Limb (tissue), 2 donors: ENCODE measurements at regions not wholly inside any gene's neighbourhood (a gene's known extent, or its start where the extent isn't known, plus 50 kb on each side); places are given as distances from the start of the nearest gene placed in this dataset.
A peak's percentile ranks its signal among the peaks of the same experiment; 100 is the strongest.

Experiments used
- DNase-seq, 2 donors: peaks; one replicate each; pipeline ENCODE4 v3.0.0-alpha.2; 2016; ENCODE audit errors: extremely low spot score in 2 of 2

DNA sequence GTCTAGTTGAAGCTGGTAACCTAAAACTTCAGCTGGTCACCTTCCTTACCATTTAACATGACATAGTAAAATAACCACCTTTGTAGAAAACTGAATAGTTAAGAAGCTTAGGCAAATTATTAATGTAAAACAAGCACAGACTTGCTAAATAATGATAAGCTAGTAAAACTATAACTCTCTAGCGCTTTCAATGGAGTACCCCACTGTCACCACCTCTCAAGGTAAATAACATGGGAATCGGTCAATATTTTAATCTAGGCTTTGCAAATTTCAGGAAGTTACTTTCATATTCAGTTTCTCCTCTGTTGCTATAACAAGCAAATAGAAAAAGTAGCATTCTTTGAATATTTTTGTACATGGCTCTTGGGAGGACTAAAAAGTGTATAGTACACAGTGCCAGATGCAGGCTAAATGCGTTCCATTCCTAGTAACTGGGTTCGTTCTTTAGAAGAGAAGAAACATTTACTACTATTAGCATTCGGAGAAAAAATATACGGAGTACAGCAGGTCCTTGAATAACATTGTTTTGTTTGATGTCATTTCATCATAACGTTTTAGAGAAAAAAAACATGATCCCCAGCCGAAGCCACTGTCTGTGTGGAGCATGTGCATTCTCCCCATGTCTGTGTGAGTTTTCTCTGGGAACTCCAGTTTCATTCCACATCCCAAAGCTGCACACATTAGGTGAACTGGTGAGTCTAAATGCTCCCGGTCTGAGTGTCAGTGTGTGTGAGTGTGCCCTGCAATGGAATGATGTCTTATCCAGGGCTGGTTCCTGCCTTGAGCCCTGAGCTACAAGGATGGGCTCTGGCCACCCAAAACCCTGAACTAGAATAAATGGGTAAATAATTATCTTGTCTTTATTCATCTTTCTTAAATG is 52.5 kb downstream of the EPRS1 start:
- no peak for DNase-seq

DNA sequence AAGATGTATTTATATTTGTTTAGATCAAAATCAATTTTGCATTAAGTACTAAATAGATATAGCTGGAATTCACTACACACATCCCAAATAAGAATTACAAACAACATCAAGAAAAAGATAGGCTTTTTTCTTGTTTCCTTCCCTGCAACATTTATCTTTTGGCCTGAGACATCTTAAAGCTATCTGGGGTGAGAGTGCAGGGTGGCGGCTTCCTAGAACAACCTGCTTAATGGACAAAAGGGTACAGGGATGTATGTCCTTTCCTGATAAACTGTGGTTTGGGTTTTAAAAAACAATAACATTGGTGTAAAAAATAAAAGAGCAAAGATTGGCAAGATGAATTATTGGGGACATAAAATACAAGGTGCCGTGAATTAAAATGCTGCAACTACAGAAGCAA is 54.4 kb downstream of the EPRS1 start:
- DNase-seq = no peak

DNA sequence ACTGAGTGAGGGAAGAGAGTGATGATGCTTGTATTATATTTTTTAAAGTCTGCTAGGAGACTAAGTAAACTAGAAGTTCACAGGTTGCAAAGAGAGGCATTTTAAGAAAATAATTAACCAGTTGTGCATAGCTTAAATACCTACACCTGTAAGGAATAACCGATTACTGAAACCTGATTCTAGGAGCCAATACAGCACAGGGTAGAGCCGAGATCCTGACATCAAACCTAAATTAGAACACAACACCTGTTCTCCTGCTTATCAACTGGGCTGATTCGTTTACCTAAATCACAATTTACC is 54.8 kb downstream of the EPRS1 start:
- DNase-seq = no peak

DNA sequence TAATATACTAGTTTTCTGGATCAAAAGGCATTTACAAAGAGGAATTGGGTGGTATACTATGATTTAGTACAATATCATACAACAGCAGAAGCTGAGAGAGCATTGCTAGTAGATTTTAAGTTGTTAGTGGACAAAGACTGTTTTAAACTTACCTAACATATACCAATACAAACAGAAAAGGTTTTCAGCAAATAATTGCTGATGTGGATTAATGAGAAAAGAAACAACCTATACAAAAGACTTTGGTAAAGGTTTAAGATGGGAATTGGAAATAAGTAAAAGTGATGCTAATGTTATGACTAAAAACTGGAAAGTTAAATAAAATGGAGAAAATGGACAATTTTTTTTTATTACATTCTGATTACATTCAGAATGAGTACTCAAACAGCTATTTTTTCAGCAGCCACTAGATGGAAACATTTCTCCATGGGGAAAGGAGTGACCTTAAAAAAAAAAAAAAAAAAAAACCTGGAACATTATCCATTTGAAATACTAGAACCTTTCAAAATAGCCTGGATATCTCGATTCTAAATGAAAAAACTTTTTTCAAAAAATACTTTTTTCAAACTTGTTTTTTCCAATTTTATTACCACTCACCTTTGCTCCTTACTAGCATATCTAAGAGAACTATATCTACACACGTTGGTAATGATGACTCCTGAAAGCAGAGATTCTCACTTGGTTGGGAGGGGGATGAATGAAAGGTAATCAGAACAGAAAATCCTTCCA is 55.4 kb downstream of the EPRS1 start:
- DNase-seq = peak in 1 of 2 donors; percentile 23

DNA sequence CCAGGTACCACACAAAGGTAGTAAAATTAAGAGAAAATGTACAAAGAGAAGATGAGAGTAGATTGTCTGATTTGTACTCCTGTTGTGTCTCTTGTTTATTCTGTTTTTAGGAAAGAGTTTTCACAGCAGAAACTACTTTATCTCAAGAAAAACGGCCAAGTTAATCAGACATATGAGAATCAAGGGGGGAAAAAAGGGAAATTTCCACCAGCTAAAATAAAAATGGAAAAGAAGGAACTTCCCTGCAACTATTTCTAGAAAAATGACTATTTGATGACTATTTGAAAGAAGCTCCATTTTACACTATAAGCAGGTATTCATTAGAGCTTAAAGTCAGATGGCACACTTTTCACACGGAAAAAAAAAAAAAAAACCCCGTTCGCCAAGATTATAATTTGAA is 56.5 kb downstream of the EPRS1 start:
- DNase-seq = no peak

DNA sequence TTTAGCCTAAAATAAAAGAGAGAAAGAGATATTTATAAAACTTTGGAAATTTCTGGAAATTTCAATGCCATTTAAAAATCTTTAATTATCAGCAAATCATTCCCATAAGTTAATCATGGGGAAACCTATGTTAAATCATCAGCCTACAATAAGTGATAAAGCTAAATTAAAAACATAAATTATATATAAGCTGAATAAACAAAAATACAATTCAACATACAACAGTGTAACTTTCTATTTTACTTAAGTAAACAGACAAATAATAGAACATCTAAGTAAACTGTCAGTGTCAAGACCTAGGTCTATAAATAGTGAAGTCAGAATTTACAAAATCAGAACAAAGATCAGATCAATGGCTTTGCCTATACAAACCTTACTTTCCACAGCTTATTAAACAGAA is 57.5 kb downstream of the EPRS1 start:
- DNase-seq = no peak

DNA sequence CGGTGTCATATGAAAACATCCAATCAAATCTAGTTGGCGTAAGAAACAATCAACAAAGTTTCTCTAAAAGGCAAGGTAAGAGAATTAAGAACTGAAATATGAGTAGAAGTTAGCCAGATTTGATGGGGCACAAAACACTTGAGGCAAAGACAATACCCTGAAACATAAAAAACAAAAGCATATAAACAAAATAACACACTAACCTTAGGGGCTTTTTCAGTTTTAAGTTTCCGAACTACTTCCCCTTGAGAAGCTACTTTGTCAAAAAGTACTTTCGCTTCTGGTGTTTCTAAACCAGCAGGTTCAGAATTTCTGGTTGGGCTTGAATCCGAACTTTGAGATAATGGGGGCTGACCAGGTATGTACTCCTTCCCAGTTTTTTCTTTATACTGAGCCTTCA is 57.9 kb downstream of the EPRS1 start:
- no peak for DNase-seq

DNA sequence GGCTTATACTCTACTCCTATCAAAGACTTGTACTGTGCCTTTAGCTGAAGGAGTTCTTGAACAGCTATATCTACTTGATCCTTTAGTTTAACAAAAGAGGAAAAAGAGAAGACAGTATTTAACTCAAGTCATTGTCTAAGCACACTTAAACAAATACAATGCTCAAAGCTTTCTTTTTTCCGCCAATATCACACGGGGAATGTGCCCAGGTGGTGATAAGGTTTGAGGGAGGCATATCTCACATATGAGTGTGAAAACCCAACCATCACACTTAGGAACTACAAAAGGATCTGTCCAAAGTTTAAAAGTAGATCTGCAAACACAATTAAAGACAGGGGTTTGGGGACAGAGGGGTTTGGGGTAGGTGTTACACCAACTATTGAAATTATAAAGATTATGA is 59.0 kb upstream of the SLC30A10 start:
- no peak for DNase-seq

DNA sequence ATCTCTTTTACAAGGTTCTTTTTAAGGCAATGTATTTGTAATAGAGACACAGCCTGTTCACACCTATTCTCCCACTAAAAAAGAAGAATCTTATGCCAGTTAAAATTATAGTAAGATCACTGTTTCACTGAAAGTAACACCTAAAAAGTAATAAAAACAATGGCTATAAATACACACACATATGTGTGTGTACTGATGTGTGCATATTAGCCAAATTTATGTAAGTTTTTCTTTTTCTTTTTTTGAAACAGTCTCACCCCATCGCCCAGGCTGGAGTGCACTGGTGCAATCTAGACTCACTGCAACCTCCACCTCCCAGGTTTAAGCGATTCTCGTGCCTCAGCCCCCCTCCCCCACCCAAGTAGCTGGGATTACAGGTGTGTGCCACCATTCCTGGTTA is 56.8 kb upstream of the SLC30A10 start:
- DNase-seq = no peak
